ENCODE measurements at regions not wholly inside any gene's neighbourhood (a gene's known extent, or its start where the extent isn't known, plus 50 kb on each side); places are given as distances from the start of the nearest gene placed in this dataset.

- no peaks in the 10 kb centered on the region for H3K36me3 ChIP-seq (ENCODE audit: control insufficient read depth, insufficient read depth, low read length)
- H3K9me3 ChIP-seq (ENCODE audit: control insufficient read depth, low read length), result no peaks in the 10 kb centered on the region
- no peaks in the 10 kb centered on the region for H3K4me1 ChIP-seq (ENCODE audit: control insufficient read depth, insufficient read depth, low read length, poor library complexity, severe bottlenecking)
- no peak overlapping the region for H3K4me3 ChIP-seq (ENCODE audit: extremely low read depth, insufficient read depth, low read length, poor library complexity, severe bottlenecking)
- H3K27ac ChIP-seq (ENCODE audit: low read depth, low read length, severe bottlenecking), result no peak overlapping the region
- WGBS, 2 experiments (ENCODE audit: insufficient coverage in 2 of 2), result 76 to 81% methylated on average over 3 to 4 of the region's 6 CpGs
Measured at GRCh38 chr2:15058015-15058720, 425.7 kb downstream of the LRATD1 start.

- H3K36me3 ChIP-seq (ENCODE audit: control insufficient read depth, insufficient read depth, low read length), result no peaks in the 10 kb centered on the region
- H3K9me3 ChIP-seq (ENCODE audit: control insufficient read depth, low read length), result no peaks in the 10 kb centered on the region
- WGBS, 2 experiments (ENCODE audit: insufficient coverage in 2 of 2), result 95 to 98% methylated on average over 3 of the region's 3 CpGs
- H3K4me3 ChIP-seq (ENCODE audit: extremely low read depth, insufficient read depth, low read length, poor library complexity, severe bottlenecking), result no peak overlapping the region
- H3K27ac ChIP-seq (ENCODE audit: low read depth, low read length, severe bottlenecking), result no peak overlapping the region
- no peaks in the 10 kb centered on the region for H3K4me1 ChIP-seq (ENCODE audit: control insufficient read depth, insufficient read depth, low read length, poor library complexity, severe bottlenecking)
Measured at GRCh38 chr2:15058721-15059157, 426.2 kb downstream of the LRATD1 start.

- Histone ChIP-seq H3K4me3 (ENCODE audit: extremely low read depth, insufficient read depth, low read length, poor library complexity, severe bottlenecking) (no peak overlapping the region), H3K27ac (ENCODE audit: low read depth, low read length, severe bottlenecking) (no peak overlapping the region)
- 84 to 89% methylated on average over 3 to 4 of the region's 10 CpGs for WGBS, 2 experiments (ENCODE audit: insufficient coverage in 2 of 2)
Measured at GRCh38 chr2:15059870-15060512, 427.5 kb downstream of the LRATD1 start.

GRCh38 chr2:15061268-15061667, 428.8 kb downstream of the LRATD1 start:
- no peaks in the 10 kb centered on the region for H3K4me1 ChIP-seq (ENCODE audit: control insufficient read depth, insufficient read depth, low read length, poor library complexity, severe bottlenecking)
- H3K9me3 ChIP-seq (ENCODE audit: control insufficient read depth, low read length), result no peaks in the 10 kb centered on the region
- H3K36me3 ChIP-seq (ENCODE audit: control insufficient read depth, insufficient read depth, low read length), result no peaks in the 10 kb centered on the region
- no peak overlapping the region for H3K4me3 ChIP-seq (ENCODE audit: extremely low read depth, insufficient read depth, low read length, poor library complexity, severe bottlenecking)
- no peak overlapping the region for H3K27ac ChIP-seq (ENCODE audit: low read depth, low read length, severe bottlenecking)
- WGBS, 2 experiments (ENCODE audit: insufficient coverage in 2 of 2), result 83 to 90% methylated on average over 1 of the region's 1 CpG

More at GRCh38 chr2:15059870-15060512, 427.5 kb downstream of the LRATD1 start:
- Histone ChIP-seq H3K36me3 (ENCODE audit: control insufficient read depth, insufficient read depth, low read length) (no peaks in the 10 kb centered on the region), H3K4me1 (ENCODE audit: control insufficient read depth, insufficient read depth, low read length, poor library complexity, severe bottlenecking) (no peaks in the 10 kb centered on the region), H3K9me3 (ENCODE audit: control insufficient read depth, low read length) (no peaks in the 10 kb centered on the region)

GRCh38 chr2:15066138-15066537, 433.6 kb downstream of the LRATD1 start:
- Histone ChIP-seq H3K36me3 (ENCODE audit: control insufficient read depth, insufficient read depth, low read length) (no peaks in the 10 kb centered on the region), H3K4me3 (ENCODE audit: extremely low read depth, insufficient read depth, low read length, poor library complexity, severe bottlenecking) (no peak overlapping the region), H3K4me1 (ENCODE audit: control insufficient read depth, insufficient read depth, low read length, poor library complexity, severe bottlenecking) (no peaks in the 10 kb centered on the region), H3K27ac (ENCODE audit: low read depth, low read length, severe bottlenecking) (no peak overlapping the region), H3K9me3 (ENCODE audit: control insufficient read depth, low read length) (no peaks in the 10 kb centered on the region)
- WGBS, 2 experiments (ENCODE audit: insufficient coverage in 2 of 2), result no CpG with 5 or more reads among the region's 3 CpGs

GRCh38 chr2:15069149-15069548, 436.6 kb downstream of the LRATD1 start:
- Histone ChIP-seq H3K9me3 (ENCODE audit: control insufficient read depth, low read length) (no peaks in the 10 kb centered on the region), H3K27ac (ENCODE audit: low read depth, low read length, severe bottlenecking) (no peak overlapping the region), H3K4me1 (ENCODE audit: control insufficient read depth, insufficient read depth, low read length, poor library complexity, severe bottlenecking) (no peaks in the 10 kb centered on the region), H3K36me3 (ENCODE audit: control insufficient read depth, insufficient read depth, low read length) (no peaks in the 10 kb centered on the region), H3K4me3 (ENCODE audit: extremely low read depth, insufficient read depth, low read length, poor library complexity, severe bottlenecking) (no peak overlapping the region)
- 78 to 79% methylated on average over 5 of the region's 5 CpGs for WGBS, 2 experiments (ENCODE audit: insufficient coverage in 2 of 2)

- 95 to 96% methylated on average over 4 of the region's 6 CpGs for WGBS, 2 experiments (ENCODE audit: insufficient coverage in 2 of 2)
- Histone ChIP-seq H3K4me1 (ENCODE audit: control insufficient read depth, insufficient read depth, low read length, poor library complexity, severe bottlenecking) (no peaks in the 10 kb centered on the region), H3K9me3 (ENCODE audit: control insufficient read depth, low read length) (no peaks in the 10 kb centered on the region), H3K36me3 (ENCODE audit: control insufficient read depth, insufficient read depth, low read length) (no peaks in the 10 kb centered on the region), H3K27ac (ENCODE audit: low read depth, low read length, severe bottlenecking) (no peak overlapping the region), H3K4me3 (ENCODE audit: extremely low read depth, insufficient read depth, low read length, poor library complexity, severe bottlenecking) (no peak overlapping the region)
Measured at GRCh38 chr2:15072836-15073235, 440.3 kb downstream of the LRATD1 start.

GRCh38 chr2:15073664-15074063, 441.1 kb downstream of the LRATD1 start:
- no peak overlapping the region for H3K27ac ChIP-seq (ENCODE audit: low read depth, low read length, severe bottlenecking)
- no peaks in the 10 kb centered on the region for H3K9me3 ChIP-seq (ENCODE audit: control insufficient read depth, low read length)
- no peak overlapping the region for H3K4me3 ChIP-seq (ENCODE audit: extremely low read depth, insufficient read depth, low read length, poor library complexity, severe bottlenecking)
- WGBS, 2 experiments (ENCODE audit: insufficient coverage in 2 of 2), result 100% methylated on average over 1 of the region's 3 CpGs; no CpG with 5 or more reads in 1 of the 2 experiments
- no peaks in the 10 kb centered on the region for H3K4me1 ChIP-seq (ENCODE audit: control insufficient read depth, insufficient read depth, low read length, poor library complexity, severe bottlenecking)
- H3K36me3 ChIP-seq (ENCODE audit: control insufficient read depth, insufficient read depth, low read length), result no peaks in the 10 kb centered on the region

- H3K9me3 ChIP-seq (ENCODE audit: control insufficient read depth, low read length), result no peaks in the 10 kb centered on the region
Measured at GRCh38 chr2:15074319-15074718, 441.8 kb downstream of the LRATD1 start.

GRCh38 chr2:15074751-15075700, 442.5 kb downstream of the LRATD1 start:
- H3K36me3 ChIP-seq (ENCODE audit: control insufficient read depth, insufficient read depth, low read length), result no peaks in the 10 kb centered on the region
- WGBS, 2 experiments (ENCODE audit: insufficient coverage in 2 of 2), result 80 to 100% methylated on average over 1 of the region's 2 CpGs
- H3K4me1 ChIP-seq (ENCODE audit: control insufficient read depth, insufficient read depth, low read length, poor library complexity, severe bottlenecking), result no peaks in the 10 kb centered on the region
- no peak overlapping the region for H3K4me3 ChIP-seq (ENCODE audit: extremely low read depth, insufficient read depth, low read length, poor library complexity, severe bottlenecking)
- no peaks in the 10 kb centered on the region for H3K9me3 ChIP-seq (ENCODE audit: control insufficient read depth, low read length)
- H3K27ac ChIP-seq (ENCODE audit: low read depth, low read length, severe bottlenecking), result no peak overlapping the region

More at GRCh38 chr2:15074319-15074718, 441.8 kb downstream of the LRATD1 start:
- H3K27ac ChIP-seq (ENCODE audit: low read depth, low read length, severe bottlenecking), result no peak overlapping the region
- no peak overlapping the region for H3K4me3 ChIP-seq (ENCODE audit: extremely low read depth, insufficient read depth, low read length, poor library complexity, severe bottlenecking)
- no peaks in the 10 kb centered on the region for H3K4me1 ChIP-seq (ENCODE audit: control insufficient read depth, insufficient read depth, low read length, poor library complexity, severe bottlenecking)
- no peaks in the 10 kb centered on the region for H3K36me3 ChIP-seq (ENCODE audit: control insufficient read depth, insufficient read depth, low read length)

All from mesodermal cell (in vitro differentiated cells).